Mesothelial cell of epicardium (in vitro differentiated cells): ENCODE measurements at regions not wholly inside any gene's neighbourhood (a gene's known extent, or its start where the extent isn't known, plus 50 kb on each side); places are given as distances from the start of the nearest gene placed in this dataset.
A peak's percentile ranks its signal among the peaks of the same experiment; 100 is the strongest.

ENCODE experiments used
- DNase-seq, 2 experiments: peaks; one replicate each; pipeline ENCODE4 v3.0.0; 2021; ENCODE audit warnings: low spot score in 2 of 2; ENCODE audit not compliant: unreplicated experiment in 2 of 2
- H3K27ac Mint-ChIP-seq: 2 replicates; pipeline ENCODE4 v1.8.0; 2021; ENCODE audit warnings: mixed read lengths
- H3K27me3 Mint-ChIP-seq: 2 replicates; pipeline ENCODE4 v1.8.0; 2021; ENCODE audit warnings: low read depth, mixed read lengths
- H3K36me3 Mint-ChIP-seq: 2 replicates; pipeline ENCODE4 v1.8.0; 2021; ENCODE audit warnings: mixed read lengths
- H3K4me1 Mint-ChIP-seq: 2 replicates; pipeline ENCODE4 v1.8.0; 2021; ENCODE audit warnings: mixed read lengths
- H3K4me3 Mint-ChIP-seq: 2 replicates; pipeline ENCODE4 v1.8.0; 2021; ENCODE audit warnings: mild to moderate bottlenecking, moderate library complexity, mixed read lengths
- H3K9me3 Mint-ChIP-seq: 2 replicates; pipeline ENCODE4 v1.8.0; 2021; ENCODE audit warnings: mixed read lengths
- CTCF ChIP-seq: fragments of 200-600 bp; sonication (generic); IDR thresholded peaks from one replicate; pipeline ENCODE4 v1.5.0; 2021; ENCODE audit warnings: antibody characterized with exemption; ENCODE audit not compliant: unreplicated experiment

GRCh38 chr22:48836673-48837340, 990.9 kb downstream of the BRD1 start:
- H3K4me1 Mint-ChIP-seq: no peaks in the 10 kb centered on the region
- H3K9me3 Mint-ChIP-seq: peaks cover 6% of the 10 kb centered on the region
- H3K4me3 Mint-ChIP-seq: no peak overlapping the region
- no peaks in the 10 kb centered on the region for H3K36me3 Mint-ChIP-seq
- TF ChIP-seq CTCF: no peak
- H3K27ac Mint-ChIP-seq: no peak overlapping the region
- peaks cover 6% of the 10 kb centered on the region for H3K27me3 Mint-ChIP-seq
- DNase-seq: no peak

- no peaks in the 10 kb centered on the region for H3K4me1 Mint-ChIP-seq
- no peak overlapping the region for H3K4me3 Mint-ChIP-seq
- peaks cover 3% of the 10 kb centered on the region for H3K27me3 Mint-ChIP-seq
- H3K36me3 Mint-ChIP-seq: no peaks in the 10 kb centered on the region
- H3K9me3 Mint-ChIP-seq: peaks cover 12% of the 10 kb centered on the region
- H3K27ac Mint-ChIP-seq: no peak overlapping the region
- peak in 1 of 2 experiments; percentile 8 for DNase-seq
- no peak for TF ChIP-seq CTCF
These were observed 991.6 kb downstream of the BRD1 start for GRCh38 chr22:48835857-48836672.

GRCh38 chr22:48835364-48835763, 992.3 kb downstream of the BRD1 start:
- DNase-seq: no peak
- no peak for TF ChIP-seq CTCF
- peaks cover 15% of the 10 kb centered on the region for H3K9me3 Mint-ChIP-seq
- peaks cover 3% of the 10 kb centered on the region for H3K27me3 Mint-ChIP-seq
- H3K4me3 Mint-ChIP-seq: no peak overlapping the region
- no peaks in the 10 kb centered on the region for H3K36me3 Mint-ChIP-seq
- H3K27ac Mint-ChIP-seq: no peak overlapping the region
- H3K4me1 Mint-ChIP-seq: no peaks in the 10 kb centered on the region

GRCh38 chr22:48834404-48834803, 993.3 kb downstream of the BRD1 start:
- no peak for DNase-seq
- Mint-ChIP-seq H3K27me3 (peaks cover 3% of the 10 kb centered on the region), H3K4me3 (no peak overlapping the region), H3K9me3 (peaks cover 18% of the 10 kb centered on the region), H3K36me3 (no peaks in the 10 kb centered on the region), H3K4me1 (no peaks in the 10 kb centered on the region), H3K27ac (no peak overlapping the region)
- no peak for TF ChIP-seq CTCF

- H3K36me3 Mint-ChIP-seq: no peaks in the 10 kb centered on the region
- DNase-seq: no peak
- H3K9me3 Mint-ChIP-seq: peaks cover 21% of the 10 kb centered on the region
- no peaks in the 10 kb centered on the region for H3K27me3 Mint-ChIP-seq
- H3K4me1 Mint-ChIP-seq: peaks cover 5% of the 10 kb centered on the region
- no peak overlapping the region for H3K4me3 Mint-ChIP-seq
- no peak for TF ChIP-seq CTCF
- no peak overlapping the region for H3K27ac Mint-ChIP-seq
These were observed 995.1 kb downstream of the BRD1 start for GRCh38 chr22:48832592-48832991.
